SW480 (cell line): ENCODE measurements at regions not wholly inside any gene's neighbourhood (a gene's known extent, or its start where the extent isn't known, plus 50 kb on each side); places are given as distances from the start of the nearest gene placed in this dataset.

Experiments used
- DNase-seq: peaks from one replicate; pipeline ENCODE4 v3.0.0-alpha.2; 2016; ENCODE audit warnings: low spot score

GRCh38 chr11:133720951-133721350 is 124.4 kb downstream of the SPATA19 start:
- no peak for DNase-seq

DNA sequence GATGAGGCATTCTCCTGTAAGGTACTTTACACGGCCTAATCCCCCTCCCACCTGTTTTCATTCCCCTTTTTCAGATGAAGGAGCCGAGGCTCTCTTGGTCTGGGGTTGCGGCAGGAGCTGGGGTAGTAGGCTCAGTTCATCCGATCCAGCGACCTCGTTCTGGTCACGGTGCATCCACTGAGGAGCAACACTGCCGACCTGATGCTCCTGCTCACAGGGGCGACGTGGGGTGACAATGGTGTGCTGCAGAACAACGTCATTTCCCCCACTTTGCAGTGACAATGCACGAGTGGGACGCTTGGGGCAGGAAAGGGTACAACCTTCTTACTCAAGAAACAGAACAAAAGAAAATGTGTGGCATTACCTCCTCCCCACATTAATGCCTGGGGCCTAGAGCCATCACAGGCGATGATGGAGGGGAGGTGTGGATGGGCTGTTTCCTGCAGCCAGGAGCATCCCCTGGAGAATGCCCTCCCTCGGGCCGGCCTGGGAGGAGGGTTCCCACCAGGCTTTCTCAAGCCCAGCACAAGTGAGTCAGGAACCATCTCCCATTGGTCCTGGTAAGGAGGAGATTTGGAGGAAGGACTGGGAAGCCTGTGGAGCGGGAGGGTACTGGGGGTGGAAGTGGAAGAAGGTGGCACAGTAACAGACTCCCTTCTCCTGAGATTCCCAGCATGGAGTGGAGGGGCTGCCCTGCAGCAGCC is 125.6 kb downstream of the SPATA19 start:
- no peak for DNase-seq

- no peak for DNase-seq
Measured at GRCh38 chr11:133718831-133719230, 126.5 kb downstream of the SPATA19 start.

DNA sequence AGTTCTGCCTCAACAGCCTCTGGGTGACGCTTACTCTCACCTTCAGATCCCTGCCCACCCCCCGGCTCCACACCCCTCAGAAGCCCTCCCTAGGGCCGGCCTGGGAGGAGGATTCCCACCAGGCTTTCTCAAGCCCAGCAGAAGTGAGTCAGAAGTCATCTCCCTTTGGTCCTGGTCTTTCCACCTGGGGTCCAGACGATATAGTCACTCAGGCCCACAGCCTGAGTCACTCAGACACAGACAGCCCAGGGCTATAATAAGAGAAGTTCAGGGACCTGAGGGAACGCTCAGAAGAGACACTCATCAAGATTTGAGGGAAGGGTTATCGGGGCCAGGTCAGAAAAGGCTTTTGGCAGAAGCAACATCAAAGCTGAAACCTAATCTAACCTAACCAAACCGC is 127.1 kb downstream of the SPATA19 start:
- DNase-seq: no peak

- no peak for DNase-seq
Measured at GRCh38 chr11:133716602-133717001, 128.7 kb downstream of the SPATA19 start.

DNA sequence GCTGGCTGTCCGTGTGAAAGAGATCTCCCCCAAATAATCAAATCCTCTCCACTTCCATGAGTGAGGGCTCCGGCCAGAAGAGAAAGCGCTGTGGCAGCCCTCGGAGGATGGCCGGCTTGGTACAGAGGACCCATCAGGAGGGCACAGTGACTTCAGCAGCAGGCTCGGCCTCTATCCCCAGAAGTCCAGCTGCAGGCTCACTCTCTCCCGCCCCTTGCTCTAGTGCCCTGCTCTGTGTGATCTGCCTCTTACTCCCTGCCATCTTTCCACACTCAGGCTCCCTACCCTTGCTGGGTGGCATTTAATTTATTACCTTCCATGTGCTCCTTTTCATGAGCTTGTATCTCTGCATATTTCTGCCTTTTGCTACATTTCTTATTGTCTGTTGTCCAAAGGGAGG is 129.7 kb downstream of the SPATA19 start:
- DNase-seq: no peak

GRCh38 chr11:133714471-133715375 is 130.6 kb downstream of the SPATA19 start:
- no peak for DNase-seq

DNA sequence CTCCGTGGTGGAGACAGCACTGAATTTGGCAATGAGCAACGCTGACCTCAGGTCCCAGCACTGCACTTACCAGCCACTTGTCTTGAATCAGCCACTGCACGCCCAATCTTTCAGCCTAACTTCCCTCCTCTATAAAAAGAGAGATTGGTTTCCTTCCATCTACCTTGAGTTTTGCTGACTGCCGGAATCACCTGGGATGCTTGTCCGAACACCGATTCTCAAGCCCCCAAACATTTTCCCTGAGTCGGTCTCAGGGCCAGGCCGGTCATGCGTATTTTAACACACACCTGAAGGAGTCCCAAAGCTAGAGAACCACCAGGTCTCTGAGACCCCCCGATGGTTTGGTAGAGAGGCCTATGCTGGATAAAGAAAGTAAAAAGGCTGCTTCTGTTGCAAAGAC is 131.5 kb downstream of the SPATA19 start:
- DNase-seq: no peak

DNA sequence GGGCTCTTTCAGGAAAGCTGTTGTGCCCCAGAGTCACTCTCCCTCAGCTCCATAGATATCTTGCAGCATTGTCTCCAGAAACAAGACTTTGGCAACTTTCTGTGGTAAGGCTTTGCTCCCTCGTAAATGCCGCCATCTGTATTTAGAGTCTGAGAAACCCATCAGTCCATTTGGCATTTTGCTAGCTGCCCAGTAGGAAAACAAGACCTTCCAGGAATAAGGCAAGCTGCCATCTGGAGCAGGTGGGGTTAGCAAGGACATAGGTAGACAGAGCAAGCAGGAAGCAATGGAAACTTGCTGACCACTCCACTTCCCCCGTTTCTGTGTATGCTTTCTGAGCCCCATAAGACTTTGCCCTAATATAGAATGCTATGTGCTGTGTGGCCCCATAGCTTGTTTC is 131.9 kb downstream of the SPATA19 start:
- no peak for DNase-seq

GRCh38 chr11:133712051-133712560 is 133.2 kb downstream of the SPATA19 start:
- no peak for DNase-seq

DNA sequence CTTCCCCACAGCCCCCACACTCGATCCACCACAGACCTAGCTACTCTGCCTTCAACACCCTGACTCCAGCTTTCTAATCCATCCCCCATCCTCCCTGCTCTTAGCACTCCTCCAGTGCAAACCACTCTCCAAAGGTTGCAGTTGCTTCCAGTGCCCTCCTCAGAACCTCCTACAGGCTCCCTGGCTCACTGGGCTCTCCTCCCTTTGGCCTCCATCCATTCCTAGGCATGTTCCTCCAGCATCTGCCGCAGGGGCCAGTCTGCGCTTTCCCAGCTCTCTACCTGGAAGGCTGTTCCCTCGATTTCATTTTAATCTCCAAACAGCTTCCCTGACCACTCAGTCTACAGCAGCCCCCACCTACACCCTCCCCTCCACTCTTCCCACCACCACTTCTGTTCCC is 133.8 kb downstream of the SPATA19 start:
- no peak for DNase-seq

DNA sequence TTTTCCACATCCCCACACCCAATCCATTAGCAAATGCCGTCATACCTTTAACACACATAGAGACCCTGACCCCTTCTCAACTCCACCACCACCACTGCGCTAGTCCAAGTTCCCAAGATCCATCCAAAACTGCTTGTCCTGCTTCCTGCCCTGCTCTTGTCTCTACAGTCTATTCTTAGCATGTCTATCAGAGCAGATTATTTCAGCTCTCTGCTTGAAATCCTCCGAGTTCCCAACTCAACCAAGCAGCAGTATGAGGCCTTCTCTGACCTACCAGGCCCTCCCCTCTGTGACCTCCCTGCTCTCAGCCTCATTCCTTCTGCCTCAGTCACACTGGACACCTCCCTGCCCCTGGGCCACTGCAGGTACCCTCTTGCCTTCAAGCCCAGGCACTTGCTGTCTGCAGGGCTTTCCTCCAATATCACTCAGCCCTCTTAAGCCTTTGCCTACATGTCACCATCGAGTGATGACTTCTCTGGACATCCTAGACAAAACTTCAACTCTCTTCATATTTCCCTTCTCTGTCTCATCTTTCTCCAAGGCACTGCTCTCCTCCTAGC is 134.6 kb downstream of the SPATA19 start:
- no peak for DNase-seq

- no peak for DNase-seq
Measured at GRCh38 chr11:133710241-133710640, 135.1 kb downstream of the SPATA19 start.

GRCh38 chr11:133708547-133709051 is 136.7 kb downstream of the SPATA19 start:
- no peak for DNase-seq

GRCh38 chr11:133706925-133707794 is 138.2 kb downstream of the SPATA19 start:
- DNase-seq: no peak

GRCh38 chr11:133705873-133706272 is 139.4 kb downstream of the SPATA19 start:
- DNase-seq: no peak

GRCh38 chr11:133705074-133705648 is 140.2 kb downstream of the SPATA19 start:
- DNase-seq: no peak

DNA sequence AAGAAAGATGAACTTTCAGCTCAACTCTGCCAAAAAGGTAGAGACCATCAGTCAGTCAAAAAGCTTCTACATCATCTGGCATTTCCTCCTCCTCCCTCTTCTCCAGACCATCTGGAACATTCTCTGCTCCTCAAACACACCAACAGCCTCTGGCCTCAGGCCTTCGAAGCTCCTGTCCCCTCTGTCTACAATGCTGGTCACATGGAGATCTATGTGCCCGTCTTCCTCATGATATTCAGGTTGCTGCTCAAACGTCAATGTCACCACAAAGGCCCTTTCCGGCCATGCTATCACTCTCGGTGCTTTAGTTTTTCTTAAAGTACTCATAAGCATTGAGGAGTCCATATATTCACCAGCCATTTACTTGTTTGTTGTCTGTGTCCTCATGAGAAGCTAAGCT is 146.2 kb downstream of the SPATA19 start:
- no peak for DNase-seq

DNA sequence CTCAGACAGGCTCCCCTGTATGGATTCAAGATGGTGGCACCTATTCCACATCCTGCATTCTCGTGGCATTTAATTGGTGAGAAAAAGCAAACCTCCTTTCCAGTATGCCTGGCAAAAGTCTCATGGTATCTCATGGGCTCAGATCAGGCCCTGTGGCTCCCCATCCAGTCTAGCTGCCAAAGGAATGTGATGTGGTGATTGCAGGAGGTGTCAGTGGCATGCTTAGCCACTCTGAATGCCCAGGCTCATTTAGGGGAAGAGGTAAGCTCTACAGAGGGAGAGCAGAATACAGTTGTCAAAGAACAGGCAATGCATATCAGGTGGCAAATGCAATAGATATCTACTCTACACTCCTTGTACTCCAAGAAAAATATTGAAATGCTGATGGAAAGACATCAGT is 146.7 kb downstream of the SPATA19 start:
- no peak for DNase-seq

DNA sequence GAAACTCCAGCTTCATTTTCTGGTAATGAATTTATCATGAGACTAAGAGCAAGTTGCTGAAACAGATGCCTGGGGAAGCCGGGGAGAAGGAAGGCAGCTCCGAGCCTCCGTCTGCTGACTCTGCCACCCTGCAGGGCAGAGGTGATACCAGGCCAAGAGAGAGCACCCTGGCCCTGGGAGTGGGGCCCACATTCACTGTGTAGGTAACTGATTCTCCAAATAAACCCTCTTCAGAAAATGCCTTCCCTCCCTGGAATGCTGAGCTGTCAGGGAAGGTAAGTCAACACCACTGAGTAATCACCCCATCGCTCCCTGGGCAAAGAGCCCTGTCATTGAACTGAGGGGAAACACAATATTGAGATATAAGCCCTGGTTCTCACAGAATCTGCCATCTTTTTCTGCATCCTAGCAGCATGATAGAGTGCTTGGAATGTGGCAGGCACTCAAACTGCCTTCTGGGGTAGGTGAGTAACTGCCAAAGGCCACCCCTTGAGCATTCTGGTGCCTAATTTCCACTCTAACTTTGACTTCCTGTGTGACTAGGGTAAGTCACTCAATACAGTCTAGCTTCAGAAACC is 147.6 kb downstream of the SPATA19 start:
- DNase-seq: no peak

DNA sequence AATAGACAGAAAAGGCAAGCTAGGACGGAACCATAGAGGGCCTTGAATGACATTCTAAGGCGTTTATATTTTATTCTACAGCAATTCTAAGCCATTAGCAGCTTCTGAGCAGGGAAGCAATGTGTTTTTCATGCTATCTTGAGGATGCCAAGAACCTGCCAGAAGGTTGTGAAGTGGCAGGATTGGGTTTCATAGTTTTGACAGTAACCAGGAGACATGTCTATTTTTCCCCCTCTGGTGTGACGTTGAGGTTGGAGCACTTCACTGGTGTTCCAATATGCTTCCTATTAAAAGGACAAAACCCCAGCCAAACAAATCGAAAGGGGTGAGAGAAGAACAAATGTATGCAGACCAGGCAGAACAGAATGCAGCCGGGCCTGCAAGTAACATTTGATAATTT is 148.2 kb downstream of the SPATA19 start:
- no peak for DNase-seq
